Neural cell (in vitro differentiated cells): ENCODE measurements at regions not wholly inside any gene's neighbourhood (a gene's known extent, or its start where the extent isn't known, plus 50 kb on each side); places are given as distances from the start of the nearest gene placed in this dataset.

Experiments used
- H2AFZ ChIP-seq: fragments of 200-600, 300-800 bp; sonication (generic), shearing (Covaris generic); 2 replicates; pipeline ENCODE4 v1.6.0; 2014; ENCODE audit warnings: low read depth, mild to moderate bottlenecking, antibody characterized with exemption, low read length, moderate library complexity
- H3F3A ChIP-seq: fragments of 200-600 bp; shearing (Covaris generic); 2 replicates; pipeline ENCODE4 v1.6.1; 2016; ENCODE audit warnings: mild to moderate bottlenecking, moderate library complexity, mixed read lengths, antibody characterized with exemption, low read length; ENCODE audit not compliant: insufficient read depth, poor library complexity, severe bottlenecking
- H3K27ac ChIP-seq: fragments of 200-600, 300-800 bp; sonication (generic), shearing (Covaris generic); 2 replicates; pipeline ENCODE4 v1.5.1; 2014; ENCODE audit warnings: mild to moderate bottlenecking, low read length, moderate library complexity
- H3K27me3 ChIP-seq: fragments of 300-800, 200-600 bp; sonication (generic), shearing (Covaris generic); 2 replicates; pipeline ENCODE4 v1.6.0; 2014; ENCODE audit warnings: mild to moderate bottlenecking, low read depth, low read length, moderate library complexity; ENCODE audit not compliant: insufficient read depth
- H3K36me3 ChIP-seq: fragments of 300-800, 200-600 bp; sonication (generic), shearing (Covaris generic); 2 replicates; pipeline ENCODE4 v1.5.1; 2014; ENCODE audit warnings: mild to moderate bottlenecking, antibody characterized with exemption, low read length, moderate library complexity; ENCODE audit not compliant: insufficient read depth
- H3K4me2 ChIP-seq: fragments of 300-800, 200-600 bp; sonication (generic), shearing (Covaris generic); 2 replicates; pipeline ENCODE4 v1.6.0; 2014; ENCODE audit warnings: mild to moderate bottlenecking, low read length
- H3K4me3 ChIP-seq: fragments of 300-800, 200-600 bp; sonication (generic), shearing (Covaris generic); 2 replicates; pipeline ENCODE4 v1.5.1; 2014; ENCODE audit warnings: mild to moderate bottlenecking, low read length, moderate library complexity
- H3K79me2 ChIP-seq: fragments of 200-600 bp; shearing (Covaris generic); replicated peaks from 2 replicates; pipeline ENCODE4 v1.6.0; 2014; ENCODE audit warnings: mild to moderate bottlenecking, low read length, moderate library complexity; ENCODE audit not compliant: insufficient read depth
- H3K9ac ChIP-seq: fragments of 300-800, 200-600 bp; sonication (generic), shearing (Covaris generic); 2 replicates; pipeline ENCODE4 v1.6.1; 2016; ENCODE audit warnings: mild to moderate bottlenecking, low read length, mixed read lengths
- H3K9me2 ChIP-seq: fragments of 200-600 bp; shearing (Covaris generic); 2 replicates; pipeline ENCODE4 v1.6.1; 2016; ENCODE audit warnings: mild to moderate bottlenecking, low read length, mixed read lengths; ENCODE audit not compliant: insufficient read depth
- H3K9me3 ChIP-seq: fragments of 200-600, 300-800 bp; sonication (generic), shearing (Covaris generic); 2 replicates; pipeline ENCODE4 v1.6.1; 2016; ENCODE audit warnings: mild to moderate bottlenecking, mixed run types, low read length, moderate library complexity, mixed read lengths
- H4K20me1 ChIP-seq: fragments of 200-600 bp; shearing (Covaris generic); 2 replicates; pipeline ENCODE4 v1.6.1; 2016; ENCODE audit warnings: mild to moderate bottlenecking, mixed run types; ENCODE audit not compliant: insufficient read depth
- EP300 ChIP-seq: fragments of 450-650 bp; conservative IDR thresholded peaks from 2 replicates; pipeline ENCODE4 v1.6.1; 2014; ENCODE audit warnings: antibody characterized with exemption, mild to moderate bottlenecking, moderate library complexity; ENCODE audit not compliant: poor library complexity, severe bottlenecking
- EZH2 ChIP-seq: fragments of 200-600, 300-800 bp; shearing (Covaris generic), sonication (generic); IDR thresholded peaks from 2 replicates; pipeline ENCODE4 v1.6.1; 2014; ENCODE audit warnings: antibody characterized with exemption, low read length, borderline replicate concordance, mild to moderate bottlenecking; ENCODE audit not compliant: insufficient read depth, poor library complexity, severe bottlenecking
- MXI1 ChIP-seq: fragments of 450-650 bp; conservative IDR thresholded peaks from 2 replicates; pipeline ENCODE4 v1.6.1; 2014; ENCODE audit warnings: antibody characterized with exemption, mild to moderate bottlenecking; ENCODE audit not compliant: poor library complexity, severe bottlenecking
- POLR2AphosphoS5 ChIP-seq: IDR thresholded peaks from 2 replicates; pipeline ENCODE4 v1.6.1; 2012
- RAD21 ChIP-seq: fragments of 450-650 bp; conservative IDR thresholded peaks from 2 replicates; pipeline ENCODE4 v1.6.1; 2014; ENCODE audit warnings: antibody characterized with exemption, mild to moderate bottlenecking, moderate library complexity
- SMC3 ChIP-seq: fragments of 450-650 bp; conservative IDR thresholded peaks from 2 replicates; pipeline ENCODE4 v1.6.1; 2014; ENCODE audit warnings: antibody characterized with exemption, mild to moderate bottlenecking, moderate library complexity; ENCODE audit not compliant: poor library complexity
- TAF1 ChIP-seq: IDR thresholded peaks from 2 replicates; pipeline ENCODE4 v1.6.1; 2012; ENCODE audit warnings: low read depth
- TF ChIP-seq, protein P1 (sequence below): fragments of 450-650 bp; IDR thresholded peaks from 2 replicates; pipeline ENCODE4 v1.5.1; 2014; ENCODE audit warnings: antibody characterized with exemption, mild to moderate bottlenecking, moderate library complexity; ENCODE audit not compliant: poor library complexity, severe bottlenecking
- TF ChIP-seq, protein P2 (sequence below): IDR thresholded peaks from 2 replicates; pipeline ENCODE4 v1.6.1; 2012; ENCODE audit warnings: borderline replicate concordance

DNA sequence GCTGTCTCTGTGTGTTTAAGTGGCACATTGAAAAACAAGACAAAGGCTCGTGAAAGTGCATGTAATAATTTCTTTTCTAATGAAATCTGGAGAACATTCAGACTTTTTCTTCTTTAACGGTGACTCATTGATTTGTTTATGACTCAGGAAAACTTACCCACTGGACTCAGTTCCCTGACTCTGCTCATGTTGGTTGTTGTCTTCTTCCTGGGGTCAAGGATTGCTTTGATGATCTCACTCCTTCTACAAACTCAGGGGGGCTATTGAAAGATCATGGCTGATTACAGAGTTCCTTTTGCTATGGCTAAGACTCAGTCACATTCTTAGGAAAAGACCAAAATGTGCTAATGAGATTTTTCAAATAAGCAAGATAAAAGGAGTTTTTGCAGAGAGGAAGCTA, 141.1 kb upstream of the DAP start:
- no peaks in the 10 kb centered on the region for H4K20me1 ChIP-seq
- no peak overlapping the region for H3K9ac ChIP-seq
- H3K4me2 ChIP-seq, result no peak overlapping the region

GRCh38 chr5:10898514-10898913, 137.5 kb upstream of the DAP start:
- Histone ChIP-seq H3K9ac (no peak overlapping the region), H3K36me3 (no peaks in the 10 kb centered on the region), H3K27ac (no peak overlapping the region), H2AFZ (no peak overlapping the region), H3F3A (no peaks in the 10 kb centered on the region), H3K9me3 (no peaks in the 10 kb centered on the region), H3K27me3 (no peaks in the 10 kb centered on the region), H3K4me2 (no peak overlapping the region), H4K20me1 (no peaks in the 10 kb centered on the region), H3K79me2 (no peaks in the 10 kb centered on the region), H3K4me3 (no peak overlapping the region), H3K9me2 (no peaks in the 10 kb centered on the region)
- TF ChIP-seq POLR2AphosphoS5 (no peak), RAD21 (no peak)

More for the DNA sequence above, 141.1 kb upstream of the DAP start:
- Histone ChIP-seq H3K9me3 (no peaks in the 10 kb centered on the region), H3K9me2 (no peaks in the 10 kb centered on the region), H3K79me2 (no peaks in the 10 kb centered on the region), H2AFZ (no peak overlapping the region), H3K27ac (no peak overlapping the region), H3K4me3 (no peak overlapping the region), H3F3A (no peaks in the 10 kb centered on the region), H3K36me3 (no peaks in the 10 kb centered on the region), H3K27me3 (no peaks in the 10 kb centered on the region)
- TF ChIP-seq TAF1 (no peak), SMC3 (no peak), RAD21 (no peak), EP300 (no peak), EZH2 (no peak), POLR2AphosphoS5 (no peak), MXI1 (no peak)
- TF ChIP-seq, protein P1, sequence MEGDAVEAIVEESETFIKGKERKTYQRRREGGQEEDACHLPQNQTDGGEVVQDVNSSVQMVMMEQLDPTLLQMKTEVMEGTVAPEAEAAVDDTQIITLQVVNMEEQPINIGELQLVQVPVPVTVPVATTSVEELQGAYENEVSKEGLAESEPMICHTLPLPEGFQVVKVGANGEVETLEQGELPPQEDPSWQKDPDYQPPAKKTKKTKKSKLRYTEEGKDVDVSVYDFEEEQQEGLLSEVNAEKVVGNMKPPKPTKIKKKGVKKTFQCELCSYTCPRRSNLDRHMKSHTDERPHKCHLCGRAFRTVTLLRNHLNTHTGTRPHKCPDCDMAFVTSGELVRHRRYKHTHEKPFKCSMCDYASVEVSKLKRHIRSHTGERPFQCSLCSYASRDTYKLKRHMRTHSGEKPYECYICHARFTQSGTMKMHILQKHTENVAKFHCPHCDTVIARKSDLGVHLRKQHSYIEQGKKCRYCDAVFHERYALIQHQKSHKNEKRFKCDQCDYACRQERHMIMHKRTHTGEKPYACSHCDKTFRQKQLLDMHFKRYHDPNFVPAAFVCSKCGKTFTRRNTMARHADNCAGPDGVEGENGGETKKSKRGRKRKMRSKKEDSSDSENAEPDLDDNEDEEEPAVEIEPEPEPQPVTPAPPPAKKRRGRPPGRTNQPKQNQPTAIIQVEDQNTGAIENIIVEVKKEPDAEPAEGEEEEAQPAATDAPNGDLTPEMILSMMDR, result no peak
- TF ChIP-seq, protein P2, sequence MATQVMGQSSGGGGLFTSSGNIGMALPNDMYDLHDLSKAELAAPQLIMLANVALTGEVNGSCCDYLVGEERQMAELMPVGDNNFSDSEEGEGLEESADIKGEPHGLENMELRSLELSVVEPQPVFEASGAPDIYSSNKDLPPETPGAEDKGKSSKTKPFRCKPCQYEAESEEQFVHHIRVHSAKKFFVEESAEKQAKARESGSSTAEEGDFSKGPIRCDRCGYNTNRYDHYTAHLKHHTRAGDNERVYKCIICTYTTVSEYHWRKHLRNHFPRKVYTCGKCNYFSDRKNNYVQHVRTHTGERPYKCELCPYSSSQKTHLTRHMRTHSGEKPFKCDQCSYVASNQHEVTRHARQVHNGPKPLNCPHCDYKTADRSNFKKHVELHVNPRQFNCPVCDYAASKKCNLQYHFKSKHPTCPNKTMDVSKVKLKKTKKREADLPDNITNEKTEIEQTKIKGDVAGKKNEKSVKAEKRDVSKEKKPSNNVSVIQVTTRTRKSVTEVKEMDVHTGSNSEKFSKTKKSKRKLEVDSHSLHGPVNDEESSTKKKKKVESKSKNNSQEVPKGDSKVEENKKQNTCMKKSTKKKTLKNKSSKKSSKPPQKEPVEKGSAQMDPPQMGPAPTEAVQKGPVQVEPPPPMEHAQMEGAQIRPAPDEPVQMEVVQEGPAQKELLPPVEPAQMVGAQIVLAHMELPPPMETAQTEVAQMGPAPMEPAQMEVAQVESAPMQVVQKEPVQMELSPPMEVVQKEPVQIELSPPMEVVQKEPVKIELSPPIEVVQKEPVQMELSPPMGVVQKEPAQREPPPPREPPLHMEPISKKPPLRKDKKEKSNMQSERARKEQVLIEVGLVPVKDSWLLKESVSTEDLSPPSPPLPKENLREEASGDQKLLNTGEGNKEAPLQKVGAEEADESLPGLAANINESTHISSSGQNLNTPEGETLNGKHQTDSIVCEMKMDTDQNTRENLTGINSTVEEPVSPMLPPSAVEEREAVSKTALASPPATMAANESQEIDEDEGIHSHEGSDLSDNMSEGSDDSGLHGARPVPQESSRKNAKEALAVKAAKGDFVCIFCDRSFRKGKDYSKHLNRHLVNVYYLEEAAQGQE, result no peak

DNA sequence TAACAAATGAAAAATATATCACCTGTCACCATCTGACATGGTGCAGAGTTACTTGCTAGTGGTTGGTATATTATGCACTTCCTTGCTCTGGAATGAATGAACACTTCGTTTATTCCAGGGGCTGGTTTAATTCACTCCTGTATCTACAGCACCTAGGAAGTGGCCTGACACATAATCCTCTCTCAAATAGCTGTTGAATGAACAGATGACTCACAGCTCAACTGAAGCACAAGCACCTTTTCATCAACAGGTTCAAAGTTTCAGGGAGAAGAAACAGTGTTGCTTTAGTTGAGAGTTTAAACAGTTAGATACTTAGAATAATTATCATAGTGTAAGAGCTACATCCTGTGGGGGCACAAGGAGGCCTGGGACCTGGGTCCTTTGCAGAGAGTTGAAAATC, 135.0 kb upstream of the DAP start:
- no peak overlapping the region for H3K27ac ChIP-seq
- H3K9me2 ChIP-seq, result no peaks in the 10 kb centered on the region
- peaks cover 4% of the 10 kb centered on the region for H3K9me3 ChIP-seq
- H3K9ac ChIP-seq, result no peak overlapping the region
- H4K20me1 ChIP-seq, result no peaks in the 10 kb centered on the region
- no peak overlapping the region for H3K4me3 ChIP-seq
- no peaks in the 10 kb centered on the region for H3K79me2 ChIP-seq
- no peaks in the 10 kb centered on the region for H3K36me3 ChIP-seq
- no peaks in the 10 kb centered on the region for H3K27me3 ChIP-seq
- no peak overlapping the region for H3K4me2 ChIP-seq
- H3F3A ChIP-seq, result no peaks in the 10 kb centered on the region
- no peak overlapping the region for H2AFZ ChIP-seq
- TF ChIP-seq MXI1 (no peak), TAF1 (no peak), EZH2 (no peak), SMC3 (no peak), EP300 (no peak), RAD21 (no peak), POLR2AphosphoS5 (no peak)
- TF ChIP-seq, protein P1, result no peak
- TF ChIP-seq, protein P2, result no peak
